ENCODE measurements at regions not wholly inside any gene's neighbourhood (a gene's known extent, or its start where the extent isn't known, plus 50 kb on each side); places are given as distances from the start of the nearest gene placed in this dataset.

GRCh38 chr6:170212956-170213636 lies 77.8 kb downstream of the DLL1 start:
- no peak for DNase-seq (ENCODE audit: low read depth)

DNA sequence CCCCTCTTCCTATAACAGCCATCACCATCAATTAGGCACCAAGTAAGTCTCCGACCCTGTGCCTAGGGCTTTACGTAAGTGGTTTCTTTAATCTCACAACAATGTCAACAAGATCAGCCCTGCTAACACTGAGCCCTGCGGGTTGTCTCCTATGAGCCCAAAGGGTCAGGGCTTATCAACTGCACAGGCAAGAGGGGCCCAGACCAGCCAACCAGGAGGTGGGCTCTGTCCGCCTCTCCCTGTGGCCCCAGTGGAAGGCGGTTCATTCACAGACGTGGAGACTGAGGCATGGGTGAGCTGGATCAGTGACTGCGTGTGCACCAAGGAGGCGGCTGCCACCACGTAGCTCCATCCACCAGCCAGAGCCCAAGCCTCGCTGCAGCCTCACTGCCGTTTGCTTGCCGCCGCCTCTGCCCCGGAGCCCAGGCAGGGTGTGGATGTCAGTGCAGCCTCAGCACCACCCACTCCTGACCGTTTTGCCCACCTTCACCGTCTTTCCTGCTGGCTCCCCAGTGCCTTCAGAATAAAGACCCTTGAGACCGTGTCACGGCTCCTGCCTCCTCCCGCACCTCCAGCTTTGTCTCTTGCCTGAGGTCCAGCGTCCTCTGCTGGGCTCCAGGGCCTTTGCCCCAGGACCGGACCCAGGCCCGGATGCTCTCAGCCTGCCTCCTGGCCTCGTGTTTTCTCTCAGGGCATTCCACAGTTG lies 78.7 kb downstream of the DLL1 start:
- no peak for DNase-seq (ENCODE audit: low read depth)

GRCh38 chr6:170211404-170212025 lies 79.4 kb downstream of the DLL1 start:
- DNase-seq (ENCODE audit: low read depth) = no peak

DNA sequence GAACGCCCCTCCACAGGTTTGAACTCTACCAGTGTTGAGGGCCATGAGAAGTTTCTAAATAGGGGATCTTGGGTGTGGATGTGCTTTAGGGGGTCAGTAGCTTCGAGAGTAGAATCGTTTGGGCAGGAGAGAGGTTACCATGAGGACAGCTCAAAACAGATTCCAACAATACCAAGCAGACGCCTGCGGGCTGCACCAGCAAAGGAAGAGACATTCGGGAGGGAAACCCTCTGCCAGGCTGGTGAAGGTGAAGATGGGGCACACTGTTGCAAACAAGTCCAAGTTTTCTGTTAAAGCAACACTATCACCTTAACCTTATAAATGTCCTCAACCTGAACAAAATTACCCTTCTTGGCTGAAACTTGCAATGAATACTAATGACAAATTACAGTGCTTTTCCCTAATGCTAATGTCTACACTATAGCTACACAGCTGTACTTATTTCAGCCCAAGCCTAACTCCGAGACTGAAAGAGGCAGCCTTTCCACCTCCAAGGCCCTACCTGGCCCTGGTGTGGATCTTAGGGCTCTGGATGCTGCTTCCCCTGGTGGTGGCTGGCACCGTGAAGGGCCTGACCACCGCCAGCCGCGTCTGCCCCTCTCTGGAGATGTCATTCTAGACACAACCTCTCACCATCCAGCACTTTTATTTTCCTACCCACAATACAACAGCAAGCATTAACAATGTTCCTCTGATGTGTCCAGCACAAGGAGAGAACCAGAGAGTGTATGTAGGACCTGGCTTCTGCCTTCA lies 80.1 kb downstream of the DLL1 start:
- DNase-seq (ENCODE audit: low read depth) = no peak

- no peak for DNase-seq (ENCODE audit: low read depth)
These were observed 80.9 kb downstream of the DLL1 start for GRCh38 chr6:170210026-170210390.

DNA sequence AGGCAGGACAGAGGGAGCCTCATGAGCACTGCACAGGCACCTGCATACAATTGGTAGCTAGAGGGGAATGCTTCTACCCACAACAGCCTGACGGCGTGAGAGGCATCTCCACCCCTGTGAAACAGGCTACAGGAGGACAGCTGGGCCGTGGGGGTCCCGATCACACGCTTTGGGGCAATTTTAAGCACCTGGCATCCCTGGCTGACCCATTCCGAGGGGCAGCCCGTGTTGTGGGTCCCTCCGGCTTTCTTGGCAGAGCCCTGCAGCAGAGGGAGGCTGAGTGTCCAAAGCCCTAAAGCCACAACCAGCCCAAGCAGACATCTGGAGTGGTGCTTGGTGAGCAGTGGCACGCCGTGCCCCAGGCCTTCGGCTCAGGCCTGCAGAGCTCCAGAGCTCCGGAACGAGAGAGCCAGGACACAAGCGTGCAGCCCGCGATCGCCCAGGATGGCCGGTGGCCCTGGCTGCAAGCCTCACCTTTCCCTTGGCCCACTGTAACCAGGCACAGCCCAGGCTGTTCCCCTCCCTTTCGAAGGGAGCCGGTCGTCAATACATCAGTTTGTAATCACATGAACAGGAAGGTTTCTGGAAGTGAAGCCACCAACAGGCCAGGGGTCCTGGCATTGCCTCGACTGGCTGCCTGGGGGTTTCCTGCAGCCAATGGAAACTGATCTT lies 81.4 kb downstream of the DLL1 start:
- no peak for DNase-seq (ENCODE audit: low read depth)

DNA sequence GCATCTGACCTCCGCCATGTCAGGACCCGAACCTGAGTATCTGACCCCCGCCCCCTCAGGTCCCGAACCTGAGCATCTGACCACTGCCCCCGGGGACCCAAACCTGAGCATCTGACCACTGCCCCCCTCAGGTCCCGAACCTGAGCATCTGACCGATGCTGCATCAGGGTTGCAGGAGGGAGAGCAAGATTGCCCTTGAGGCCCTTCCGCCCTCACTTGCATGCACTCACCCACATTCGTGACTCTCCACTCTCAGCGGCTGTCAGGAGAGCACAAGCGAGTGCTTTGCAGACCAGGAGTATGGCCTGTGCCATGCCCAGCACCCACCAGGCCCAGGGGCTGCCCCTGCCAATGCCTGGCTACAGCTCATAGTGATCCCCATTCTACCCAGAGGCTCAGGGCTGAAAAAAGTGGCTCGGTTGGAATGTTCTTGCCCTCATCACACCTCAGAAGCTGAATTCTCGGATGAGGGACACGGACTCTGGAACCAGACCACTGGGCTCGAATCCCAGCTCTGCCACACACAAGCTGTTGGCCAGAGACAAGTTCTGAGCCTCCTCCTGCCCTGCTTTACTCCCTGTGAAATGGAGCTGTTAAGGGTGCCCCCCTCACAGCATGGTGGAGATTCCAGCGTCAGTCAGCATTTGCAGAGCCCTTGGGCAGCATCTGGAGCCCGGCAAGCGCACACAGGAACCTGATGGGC lies 82.1 kb downstream of the DLL1 start:
- DNase-seq (ENCODE audit: low read depth) = no peak

DNA sequence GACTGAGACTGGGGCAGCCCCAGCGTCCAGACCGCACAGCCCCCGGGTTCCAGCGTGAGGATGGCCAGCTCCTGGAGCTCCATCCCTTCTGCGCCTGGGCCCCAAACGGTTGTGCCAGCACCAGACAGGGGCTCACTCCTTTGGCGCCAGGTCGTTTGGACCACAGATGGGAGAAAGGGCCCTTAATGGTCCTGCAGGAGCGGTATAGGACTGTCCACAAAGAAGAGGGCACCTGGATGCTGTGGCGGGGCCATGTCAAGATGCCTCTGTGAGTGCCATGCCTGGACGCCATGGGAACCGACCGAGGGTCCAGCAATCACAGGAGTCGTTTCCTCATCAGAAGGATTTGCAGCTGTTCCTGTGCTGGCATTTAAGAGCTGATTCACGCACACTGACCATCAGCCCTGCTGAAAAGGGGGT lies 82.7 kb downstream of the DLL1 start:
- DNase-seq (ENCODE audit: low read depth) = no peak

DNA sequence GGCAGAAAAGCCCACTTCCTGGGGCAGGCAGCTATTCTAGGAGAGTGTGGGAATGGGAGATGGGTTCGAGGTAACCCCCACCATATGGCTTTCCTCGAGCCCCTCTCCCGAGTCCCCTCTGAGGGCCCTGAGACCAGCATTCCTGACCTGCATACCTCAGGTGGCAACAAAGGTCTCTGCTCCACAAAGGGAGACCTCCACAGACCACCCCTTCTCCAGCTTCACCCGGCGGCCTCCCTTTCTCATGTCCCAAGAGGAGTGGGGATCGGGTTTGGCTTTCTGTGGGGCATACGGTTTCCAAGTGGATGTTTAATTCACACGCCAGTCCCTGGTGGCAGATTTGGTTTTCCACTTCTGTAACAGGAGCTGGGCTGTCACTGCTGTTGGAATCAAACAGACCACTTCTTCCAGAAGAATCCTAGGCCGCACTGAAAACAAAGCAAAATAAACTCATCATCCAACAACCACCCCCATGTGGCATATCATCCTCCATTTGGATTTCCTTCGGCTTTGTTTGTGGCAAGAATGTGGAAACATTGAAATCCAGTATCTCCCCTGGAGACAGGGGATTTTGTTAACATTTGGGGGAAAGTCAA lies 83.2 kb downstream of the DLL1 start:
- no peak for DNase-seq (ENCODE audit: low read depth)

GRCh38 chr6:170206851-170207431 lies 83.9 kb downstream of the DLL1 start:
- no peak for DNase-seq (ENCODE audit: low read depth)

- DNase-seq (ENCODE audit: low read depth) = no peak
These were observed 84.6 kb downstream of the DLL1 start for GRCh38 chr6:170206317-170206621.

- no peak for DNase-seq (ENCODE audit: low read depth)
These were observed 85.2 kb downstream of the DLL1 start for GRCh38 chr6:170205534-170206316.

- DNase-seq (ENCODE audit: low read depth) = no peak
These were observed 85.8 kb downstream of the DLL1 start for GRCh38 chr6:170205126-170205525.

DNA sequence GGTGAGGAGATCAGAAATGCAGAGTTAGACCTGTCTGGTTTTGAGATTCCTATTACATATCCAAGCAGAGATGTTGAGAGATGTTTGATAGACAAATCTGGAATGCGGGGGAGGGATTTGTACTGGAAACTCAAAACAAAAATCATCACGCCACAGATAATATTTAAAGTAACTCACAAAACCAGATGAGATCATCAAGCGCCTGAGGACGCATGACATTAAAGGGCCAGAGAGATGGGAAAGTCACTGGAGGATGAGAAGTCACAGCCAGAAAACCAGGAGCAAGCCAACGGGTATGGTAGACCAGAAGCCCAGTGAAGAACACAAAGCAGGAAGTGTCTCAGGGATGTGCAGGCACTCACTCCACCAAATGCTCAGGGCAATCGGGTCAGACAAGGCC lies 87.7 kb downstream of the DLL1 start:
- DNase-seq (ENCODE audit: low read depth) = no peak

DNA sequence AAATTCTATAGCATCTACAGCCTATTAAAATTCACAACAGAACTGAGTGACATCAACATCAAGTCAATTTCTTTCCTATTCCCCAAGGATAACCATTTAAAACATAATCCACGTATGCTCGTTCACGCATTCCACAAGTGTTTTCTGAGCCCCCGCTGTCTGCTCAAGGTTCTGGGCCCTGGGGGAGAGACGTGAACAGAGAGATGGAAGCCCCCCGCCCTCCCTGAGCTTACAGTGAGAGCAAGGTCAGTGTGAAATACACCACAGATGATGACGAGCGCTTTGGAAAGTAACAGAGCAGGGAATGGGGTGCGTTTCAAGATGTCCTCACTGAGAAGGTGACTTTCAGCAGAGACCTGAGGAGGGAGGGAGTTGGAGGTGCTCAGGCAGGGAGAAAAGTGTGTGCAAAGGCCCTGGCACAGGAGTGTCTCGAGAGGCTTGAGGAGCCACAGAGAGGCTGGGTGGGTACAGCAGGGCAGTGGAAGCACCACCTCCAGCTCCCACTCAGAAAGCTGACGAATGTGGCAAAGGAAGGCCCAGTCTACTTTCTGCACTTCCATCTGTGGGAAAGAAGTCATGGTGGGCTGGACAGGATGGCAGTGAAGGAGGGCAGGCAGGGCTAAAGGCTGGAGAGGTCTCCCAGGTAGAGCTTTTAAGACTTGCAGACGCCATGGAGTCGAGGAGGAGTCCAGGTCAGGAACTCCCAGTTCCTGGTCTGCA lies 88.3 kb downstream of the DLL1 start:
- no peak for DNase-seq (ENCODE audit: low read depth)

DNA sequence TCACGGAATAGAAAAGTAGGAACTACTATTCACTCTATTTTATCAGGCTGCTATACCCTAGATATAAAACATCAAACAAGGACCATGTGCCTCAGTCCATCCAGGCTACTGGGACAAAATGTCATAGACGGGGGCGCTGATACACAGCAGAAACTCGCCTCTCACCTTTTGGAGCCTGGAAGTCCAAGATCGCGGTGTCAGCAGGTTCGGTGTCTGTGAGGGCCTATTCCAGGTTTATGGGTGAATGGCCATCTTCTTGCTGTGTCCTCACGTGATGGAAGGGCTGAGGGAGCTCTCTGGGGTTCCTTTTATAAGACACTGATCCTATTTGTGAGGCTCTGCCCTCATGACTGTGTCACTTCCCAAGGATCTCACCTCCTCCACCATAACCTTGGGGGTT lies 89.5 kb downstream of the DLL1 start:
- no peak for DNase-seq (ENCODE audit: low read depth)

DNA sequence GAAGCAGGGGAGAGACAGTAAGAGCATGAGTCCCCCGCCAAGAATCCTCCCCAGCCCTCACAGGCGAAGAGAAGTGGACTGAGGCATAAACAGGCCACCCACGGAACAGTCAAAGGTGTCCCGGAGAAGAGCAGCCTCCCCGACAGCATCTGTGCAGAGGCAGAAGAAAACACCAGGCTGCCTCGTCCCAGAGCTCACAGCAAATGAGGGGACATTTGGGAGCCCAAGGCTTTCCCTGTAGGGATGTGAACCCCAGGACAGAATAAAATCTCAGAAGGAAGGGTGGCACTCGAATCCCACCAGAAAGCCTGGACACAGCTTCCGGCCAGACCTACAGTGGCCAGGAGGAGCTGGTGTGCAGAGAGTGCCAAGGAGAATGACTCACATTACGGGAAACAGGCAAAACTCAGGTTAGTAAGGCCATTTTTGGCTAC lies 90.4 kb downstream of the DLL1 start:
- DNase-seq (ENCODE audit: low read depth) = no peak

DNA sequence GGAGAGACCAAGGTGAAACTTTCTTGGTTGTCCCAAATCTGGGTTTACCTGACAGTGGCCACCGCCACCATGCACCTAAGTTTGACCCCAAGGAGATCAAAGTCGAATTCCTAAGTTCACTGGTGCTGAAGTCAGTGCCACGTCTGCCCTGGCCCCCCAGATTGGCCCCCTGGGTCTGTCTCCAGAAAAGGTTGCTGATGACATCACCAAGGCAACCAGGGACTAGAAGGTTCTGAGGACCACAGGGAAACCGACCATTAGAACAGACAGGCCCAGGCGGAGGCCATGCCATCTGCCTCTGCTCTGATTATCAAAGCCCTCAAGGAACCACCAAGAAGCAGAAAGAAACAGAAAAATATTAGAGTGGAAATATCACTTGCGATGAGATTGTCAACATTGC lies 91.2 kb downstream of the DLL1 start:
- no peak for DNase-seq (ENCODE audit: low read depth)

DNA sequence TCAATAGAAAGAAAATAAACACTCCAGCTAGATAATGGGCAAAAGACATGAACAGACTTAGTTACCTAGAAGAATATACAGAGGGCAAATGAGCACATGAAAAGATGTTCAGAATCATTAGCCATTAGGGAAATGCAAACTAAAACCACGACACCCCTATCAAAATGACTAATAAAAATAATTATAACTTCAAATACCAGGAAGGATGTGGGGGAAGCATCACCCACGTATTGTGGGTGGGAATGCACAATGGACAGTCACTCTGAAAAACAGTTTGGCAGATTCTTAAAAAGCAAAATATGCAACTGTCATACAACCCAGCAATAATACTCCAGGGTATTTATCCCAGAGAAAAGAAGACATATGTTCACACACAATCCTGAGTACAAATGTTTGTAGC lies 92.6 kb downstream of the DLL1 start:
- no peak for DNase-seq (ENCODE audit: low read depth)

Measured in GM04504 (cell line).